Pancreas (tissue), 10 donors: ENCODE measurements at regions not wholly inside any gene's neighbourhood (a gene's known extent, or its start where the extent isn't known, plus 50 kb on each side); places are given as distances from the start of the nearest gene placed in this dataset.

Experiments used
- ATAC-seq, 4 donors: fragments of 200-7000 bp; cut with Tn5 transposase; one replicate each; pipeline versions ENCODE4 v1.8.0 to v1.9.1; 2020; ENCODE audit warnings: mild to moderate bottlenecking in 4 of 4, moderate library complexity in 4 of 4
- DNase-seq, 6 donors: peaks; one replicate each; pipeline ENCODE4 v3.0.0-alpha.2; 2020
- FAIRE-seq: peaks from 2 replicates; lab custom pipeline; 2012; peaks lifted over from hg19 to GRCh38; lab: Jason Lieb, UNC
- H3K27ac ChIP-seq, 4 donors: fragments of 200-600 bp; sonication (generic); 1 replicate in 3 of 4; 2 replicates in 1 of 4; pipeline versions ENCODE4 v1.5.0 to v1.8.0; 2020
- H3K27me3 ChIP-seq, 4 donors: fragments of 200-600 bp; one replicate each; pipeline ENCODE4 v1.8.0; 2021
- H3K36me3 ChIP-seq, 3 donors: fragments of 200-600 bp; sonication (generic) in 1 of 3; one replicate each; pipeline versions ENCODE4 v1.5.0 to v1.8.0; 2020 to 2021
- H3K4me1 ChIP-seq, 3 donors: fragments of 200-600 bp; one replicate each; pipeline ENCODE4 v1.8.0; 2021
- H3K4me3 ChIP-seq, 4 donors: fragments of 200-600 bp; sonication (generic) in 2 of 4; one replicate each; pipeline versions ENCODE4 v1.5.0 to v1.8.0; 2020 to 2021
- H3K9me3 ChIP-seq, 4 donors: fragments of 200-600 bp; one replicate each; pipeline ENCODE4 v1.8.0; 2021
- CTCF ChIP-seq, 4 donors: fragments of 200-600 bp; sonication (generic) in 3 of 4; IDR thresholded peaks; one replicate each; pipeline versions ENCODE4 v1.5.0 to v1.8.0; 2021; ENCODE audit warnings: antibody characterized with exemption in 4 of 4
- WGBS, 2 donors: extraction: QIAGEN DNeasy Blood & Tissue Kit; methylation state at CpG; one replicate each; pipeline ENCODE4 v1.1.7; 2013; 5-methylcytosine and 5-hydroxymethylcytosine counted together
- intact Hi-C, 3 donors: fragments of 100-400 bp; cut with DNase I; formaldehyde crosslinking; loops; one replicate each; pipeline versions ENCODE4 v1.11.1 to v1.14.2; 2022
- donor health status: healthy with polysubstance abuse.
- donor health status: DM: no; HTN: no; CAD: no; lungs with moderate emphysema.
- donor health status: DM: no; HTN: no; CAD: no.
- donor health status: control.
- donor health status: control.
- donor health status: Bipolar disorder and iron deficiency.
- donor health status: DM: yes; HTN: yes; CAD: no.
- donor health status: DM: no; HTN: no; CAD: no.
- donor health status: DM: no; HTN: no; CAD: no.
- donor health status: DM: yes; HTN: yes; CAD: no.

- Histone ChIP-seq H3K27ac (no peak overlapping the region), H3K9me3 (no peaks in the 10 kb centered on the region)
Measured at GRCh38 chr9:29126783-29127182, 1553.5 kb upstream of the C9orf72 start.

GRCh38 chr9:29129763-29130162 is 1556.5 kb upstream of the C9orf72 start:
- Histone ChIP-seq H3K27me3 (no peaks in the 10 kb centered on the region), H3K4me3 (no peak overlapping the region), H3K4me1 (no peaks in the 10 kb centered on the region), H3K9me3 (no peaks in the 10 kb centered on the region), H3K36me3 (no peaks in the 10 kb centered on the region), H3K27ac (no peak overlapping the region)
- DNase-seq, result no peak
- TF ChIP-seq CTCF (IDR thresholded peaks at IDR 0.05), result no peak
- no peak for FAIRE-seq
- intact Hi-C loops, result no loop called here
- no peak for ATAC-seq
- WGBS, 2 donors, result 42 to 61% methylated on average over 1 of the region's 1 CpG

More at GRCh38 chr9:29126783-29127182, 1553.5 kb upstream of the C9orf72 start:
- FAIRE-seq (no peak), ATAC-seq (no peak), DNase-seq (no peak)
- no peaks in the 10 kb centered on the region for H3K36me3 ChIP-seq
- H3K27me3 ChIP-seq, result no peaks in the 10 kb centered on the region
- 49 to 76% methylated on average over 2 of the region's 2 CpGs for WGBS, 2 donors
- H3K4me1 ChIP-seq, result no peaks in the 10 kb centered on the region
- intact Hi-C loops, result no loop called here
- H3K4me3 ChIP-seq, result no peak overlapping the region
- no peak for TF ChIP-seq CTCF (IDR thresholded peaks at IDR 0.05)

- Histone ChIP-seq H3K4me3 (no peak overlapping the region), H3K9me3 (no peaks in the 10 kb centered on the region), H3K27me3 (no peaks in the 10 kb centered on the region), H3K36me3 (no peaks in the 10 kb centered on the region), H3K4me1 (no peaks in the 10 kb centered on the region), H3K27ac (no peak overlapping the region)
- intact Hi-C loops, result no loop called here
- FAIRE-seq (no peak), DNase-seq (no peak), ATAC-seq (no peak)
- 57 to 71% methylated on average over 1 of the region's 1 CpG for WGBS, 2 donors
- TF ChIP-seq CTCF (IDR thresholded peaks at IDR 0.05), result no peak
Measured at GRCh38 chr9:29144476-29144875, 1571.2 kb upstream of the C9orf72 start.

GRCh38 chr9:29150606-29151005 is 1577.3 kb upstream of the C9orf72 start:
- 65 to 79% methylated on average over 3 of the region's 3 CpGs for WGBS, 2 donors
- no peaks in the 10 kb centered on the region for H3K9me3 ChIP-seq
- no peak for FAIRE-seq
- no peak for ATAC-seq
- DNase-seq, result no peak
- H3K4me1 ChIP-seq, result no peaks in the 10 kb centered on the region
- H3K4me3 ChIP-seq, result no peak overlapping the region
- H3K27ac ChIP-seq, result no peak overlapping the region
- H3K27me3 ChIP-seq, result no peaks in the 10 kb centered on the region
- intact Hi-C loops, result no loop called here
- no peaks in the 10 kb centered on the region for H3K36me3 ChIP-seq
- no peak for TF ChIP-seq CTCF (IDR thresholded peaks at IDR 0.05)

GRCh38 chr9:29160763-29161353 is 1587.6 kb upstream of the C9orf72 start:
- Histone ChIP-seq H3K4me3 (no peak overlapping the region), H3K27ac (no peak overlapping the region), H3K4me1 (no peaks in the 10 kb centered on the region), H3K36me3 (no peaks in the 10 kb centered on the region), H3K27me3 (no peaks in the 10 kb centered on the region), H3K9me3 (no peaks in the 10 kb centered on the region)
- 52 to 53% methylated on average over 6 of the region's 6 CpGs for WGBS, 2 donors
- no peak for DNase-seq
- no peak for TF ChIP-seq CTCF (IDR thresholded peaks at IDR 0.05)
- FAIRE-seq, result no peak
- intact Hi-C loops, result no loop called here
- ATAC-seq, result no peak
